GM21619 (cell line): ENCODE measurements at regions not wholly inside any gene's neighbourhood (a gene's known extent, or its start where the extent isn't known, plus 50 kb on each side); places are given as distances from the start of the nearest gene placed in this dataset.

Experiments used
- ATAC-seq: cut with Tn5 transposase; IDR thresholded peaks from one replicate; pipeline ENCODE4 v1.9.1; 2021; ENCODE audit not compliant: unreplicated experiment

GRCh38 chrY:7262531-7262930 is 351.0 kb upstream of the AMELY start:
- no peak for ATAC-seq

- ATAC-seq = no peak
Measured at GRCh38 chrY:7261254-7261653, 349.7 kb upstream of the AMELY start.

GRCh38 chrY:7240101-7240500 is 328.5 kb upstream of the AMELY start:
- no peak for ATAC-seq

DNA sequence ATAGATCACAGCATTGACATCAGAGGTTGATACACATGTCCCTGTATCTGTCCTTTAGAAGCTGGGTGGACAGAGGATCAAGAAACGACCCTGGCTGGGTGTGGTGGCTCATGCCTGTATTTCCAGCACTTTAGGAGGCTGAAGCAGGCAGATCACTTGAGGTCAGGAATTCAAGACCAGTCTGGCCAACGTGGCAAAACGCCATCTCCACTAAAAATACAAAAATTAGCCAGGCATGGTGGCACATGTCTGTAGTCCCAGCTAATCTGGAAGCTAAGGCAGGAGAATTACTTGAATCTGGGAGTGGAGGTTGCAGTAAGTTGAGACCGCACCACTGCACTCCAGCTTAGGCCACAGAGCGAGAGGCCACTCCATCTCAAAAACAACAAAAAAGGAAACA is 300.4 kb upstream of the AMELY start:
- ATAC-seq = no peak

DNA sequence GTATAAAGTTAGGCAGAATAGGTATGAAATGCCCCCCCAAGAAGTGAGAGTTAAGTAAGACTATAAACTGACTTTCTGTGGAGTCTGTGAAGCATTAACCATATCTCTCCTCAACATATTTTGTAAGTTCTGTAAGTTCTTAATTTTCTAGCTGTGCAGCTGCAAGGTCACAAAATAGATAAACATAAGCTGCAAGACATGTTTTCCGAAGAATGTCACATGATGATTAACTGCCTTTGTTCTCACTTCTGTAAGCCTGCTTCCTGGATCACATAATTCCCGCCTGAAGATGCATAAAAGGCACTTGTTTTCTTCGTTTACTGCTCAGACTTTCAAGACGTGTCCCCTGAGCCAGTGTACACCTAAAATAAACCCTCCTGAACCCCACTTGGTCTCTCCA is 292.9 kb upstream of the AMELY start:
- no peak for ATAC-seq

DNA sequence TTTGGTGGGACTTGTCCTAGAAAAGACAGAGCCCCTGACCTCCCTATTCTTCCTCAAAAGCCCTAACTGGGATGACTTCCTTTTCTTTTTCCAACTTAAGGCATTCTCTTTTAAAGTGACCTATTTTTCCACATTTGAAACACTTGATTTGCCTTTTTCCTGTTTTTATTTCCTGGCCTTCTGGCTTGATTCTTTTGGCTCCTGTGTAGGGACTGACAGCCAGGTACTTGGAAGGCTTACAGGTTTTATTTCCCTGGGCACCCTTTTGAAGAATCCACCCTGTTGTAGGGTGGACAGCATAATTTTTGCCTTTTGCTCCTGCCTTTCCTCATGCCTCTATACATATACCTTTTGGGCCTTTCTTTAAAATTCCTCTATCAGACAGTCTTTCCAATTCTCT is 271.0 kb upstream of the AMELY start:
- ATAC-seq = no peak

DNA sequence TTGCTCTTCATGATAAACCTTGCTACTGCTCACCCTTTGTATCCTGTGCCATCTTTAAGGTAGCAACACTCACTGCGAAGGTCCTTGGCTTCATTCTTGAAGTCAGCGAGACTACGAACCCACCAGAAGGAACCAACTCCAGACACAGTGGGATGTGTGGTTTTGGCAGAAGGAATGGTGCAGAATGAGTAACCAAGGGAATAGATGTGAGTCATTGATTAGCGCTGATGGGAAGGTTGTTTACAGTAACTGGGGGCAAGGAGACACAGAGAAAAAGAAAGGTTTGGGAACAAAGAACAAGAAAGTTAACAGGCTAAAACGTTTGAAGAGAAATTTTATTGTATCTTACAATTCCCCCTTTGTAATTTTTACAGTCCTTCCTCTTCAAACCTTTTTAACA is 266.1 kb upstream of the AMELY start:
- ATAC-seq = no peak

GRCh38 chrY:7169475-7169874 is 257.9 kb upstream of the AMELY start:
- no peak for ATAC-seq

DNA sequence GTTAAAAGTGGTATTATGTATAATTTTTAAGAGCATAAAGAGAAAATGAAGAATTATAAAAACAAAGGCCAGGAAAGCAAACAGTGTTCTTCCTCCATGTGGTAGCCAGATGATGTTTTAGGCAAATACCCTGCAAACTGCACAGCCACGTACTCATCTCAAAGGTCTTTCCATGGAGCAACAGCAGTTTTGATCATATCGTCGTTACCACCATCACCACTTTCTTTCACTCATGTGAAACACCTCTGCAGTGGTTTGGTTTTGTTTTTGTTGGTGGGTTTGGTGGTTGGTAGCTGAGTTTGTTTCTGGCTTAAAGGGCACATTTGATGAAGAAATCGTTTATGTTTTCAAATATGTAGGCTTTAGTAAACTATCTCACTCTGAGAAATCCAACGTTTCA is 229.9 kb upstream of the AMELY start:
- ATAC-seq = no peak
